Nephron progenitor cell (in vitro differentiated cells): ENCODE measurements at regions not wholly inside any gene's neighbourhood (a gene's known extent, or its start where the extent isn't known, plus 50 kb on each side); places are given as distances from the start of the nearest gene placed in this dataset.

Experiments used
- DNase-seq: peaks from one replicate; pipeline ENCODE4 v3.0.0; 2021
- H3K27ac Mint-ChIP-seq: 2 replicates; pipeline ENCODE4 v1.8.0; 2021; ENCODE audit warnings: mild to moderate bottlenecking, moderate library complexity, mixed read lengths
- H3K27me3 Mint-ChIP-seq: 2 replicates; pipeline ENCODE4 v1.8.0; 2021; ENCODE audit warnings: mild to moderate bottlenecking, low read depth, mixed read lengths; ENCODE audit not compliant: poor library complexity
- H3K36me3 Mint-ChIP-seq: 2 replicates; pipeline ENCODE4 v1.8.0; 2021; ENCODE audit warnings: low read depth, mixed read lengths
- H3K4me1 Mint-ChIP-seq: 2 replicates; pipeline ENCODE4 v1.8.0; 2021; ENCODE audit warnings: mixed read lengths
- H3K4me3 Mint-ChIP-seq: 2 replicates; pipeline ENCODE4 v1.8.0; 2021; ENCODE audit warnings: mild to moderate bottlenecking, moderate library complexity, mixed read lengths
- H3K9me3 Mint-ChIP-seq: 2 replicates; pipeline ENCODE4 v1.8.0; 2021; ENCODE audit warnings: mild to moderate bottlenecking, moderate library complexity, mixed read lengths
- TF ChIP-seq, protein P1 (sequence below): fragments of 200-600 bp; sonication (generic); IDR thresholded peaks from 2 replicates; pipeline ENCODE4 v1.5.0; 2021; ENCODE audit warnings: antibody characterized with exemption

DNA sequence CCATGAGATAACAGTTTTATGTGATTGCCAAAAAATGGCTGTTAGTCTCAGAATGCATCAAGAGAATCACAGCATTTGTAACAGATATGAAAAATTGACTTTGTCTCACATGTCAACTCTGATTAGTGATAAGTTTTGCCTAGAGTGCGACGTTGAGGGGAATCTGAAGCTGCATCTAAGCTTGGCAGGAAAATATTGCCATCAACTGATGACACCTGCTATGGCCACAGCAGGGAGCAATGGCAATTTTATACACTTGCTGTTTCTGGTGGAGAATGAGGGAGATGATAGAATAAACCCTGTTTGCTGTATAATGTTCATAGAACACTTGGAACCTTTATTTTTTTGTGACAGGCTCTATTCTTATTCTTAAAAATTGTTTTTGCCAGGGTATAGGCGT lies 205.4 kb upstream of the GNPDA2 start:
- Mint-ChIP-seq H3K9me3 (no peaks in the 10 kb centered on the region), H3K27me3 (no peaks in the 10 kb centered on the region), H3K4me1 (no peaks in the 10 kb centered on the region), H3K36me3 (no peaks in the 10 kb centered on the region), H3K27ac (no peak overlapping the region), H3K4me3 (no peak overlapping the region)
- TF ChIP-seq, protein P1, sequence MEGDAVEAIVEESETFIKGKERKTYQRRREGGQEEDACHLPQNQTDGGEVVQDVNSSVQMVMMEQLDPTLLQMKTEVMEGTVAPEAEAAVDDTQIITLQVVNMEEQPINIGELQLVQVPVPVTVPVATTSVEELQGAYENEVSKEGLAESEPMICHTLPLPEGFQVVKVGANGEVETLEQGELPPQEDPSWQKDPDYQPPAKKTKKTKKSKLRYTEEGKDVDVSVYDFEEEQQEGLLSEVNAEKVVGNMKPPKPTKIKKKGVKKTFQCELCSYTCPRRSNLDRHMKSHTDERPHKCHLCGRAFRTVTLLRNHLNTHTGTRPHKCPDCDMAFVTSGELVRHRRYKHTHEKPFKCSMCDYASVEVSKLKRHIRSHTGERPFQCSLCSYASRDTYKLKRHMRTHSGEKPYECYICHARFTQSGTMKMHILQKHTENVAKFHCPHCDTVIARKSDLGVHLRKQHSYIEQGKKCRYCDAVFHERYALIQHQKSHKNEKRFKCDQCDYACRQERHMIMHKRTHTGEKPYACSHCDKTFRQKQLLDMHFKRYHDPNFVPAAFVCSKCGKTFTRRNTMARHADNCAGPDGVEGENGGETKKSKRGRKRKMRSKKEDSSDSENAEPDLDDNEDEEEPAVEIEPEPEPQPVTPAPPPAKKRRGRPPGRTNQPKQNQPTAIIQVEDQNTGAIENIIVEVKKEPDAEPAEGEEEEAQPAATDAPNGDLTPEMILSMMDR, result no peak
- DNase-seq, result no peak

DNA sequence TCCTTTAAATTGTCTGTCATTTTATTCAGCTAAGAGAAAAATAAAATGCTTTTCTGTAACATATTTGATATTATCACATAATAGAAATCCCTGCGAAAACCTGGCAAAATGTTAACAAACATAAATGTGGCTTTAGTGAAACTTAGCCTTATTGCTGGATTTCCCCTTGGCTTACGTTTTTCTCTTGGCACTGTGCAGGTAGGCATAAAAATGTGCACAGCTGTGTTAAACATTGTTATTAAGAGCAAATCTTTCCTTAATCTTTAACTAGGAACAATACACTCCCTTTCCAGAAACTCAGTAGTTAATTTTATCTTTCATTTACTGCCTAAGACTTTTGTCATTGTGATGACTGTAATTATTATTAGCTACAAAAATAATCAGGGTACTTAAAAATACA lies 202.4 kb upstream of the GNPDA2 start:
- H3K9me3 Mint-ChIP-seq, result no peaks in the 10 kb centered on the region

DNA sequence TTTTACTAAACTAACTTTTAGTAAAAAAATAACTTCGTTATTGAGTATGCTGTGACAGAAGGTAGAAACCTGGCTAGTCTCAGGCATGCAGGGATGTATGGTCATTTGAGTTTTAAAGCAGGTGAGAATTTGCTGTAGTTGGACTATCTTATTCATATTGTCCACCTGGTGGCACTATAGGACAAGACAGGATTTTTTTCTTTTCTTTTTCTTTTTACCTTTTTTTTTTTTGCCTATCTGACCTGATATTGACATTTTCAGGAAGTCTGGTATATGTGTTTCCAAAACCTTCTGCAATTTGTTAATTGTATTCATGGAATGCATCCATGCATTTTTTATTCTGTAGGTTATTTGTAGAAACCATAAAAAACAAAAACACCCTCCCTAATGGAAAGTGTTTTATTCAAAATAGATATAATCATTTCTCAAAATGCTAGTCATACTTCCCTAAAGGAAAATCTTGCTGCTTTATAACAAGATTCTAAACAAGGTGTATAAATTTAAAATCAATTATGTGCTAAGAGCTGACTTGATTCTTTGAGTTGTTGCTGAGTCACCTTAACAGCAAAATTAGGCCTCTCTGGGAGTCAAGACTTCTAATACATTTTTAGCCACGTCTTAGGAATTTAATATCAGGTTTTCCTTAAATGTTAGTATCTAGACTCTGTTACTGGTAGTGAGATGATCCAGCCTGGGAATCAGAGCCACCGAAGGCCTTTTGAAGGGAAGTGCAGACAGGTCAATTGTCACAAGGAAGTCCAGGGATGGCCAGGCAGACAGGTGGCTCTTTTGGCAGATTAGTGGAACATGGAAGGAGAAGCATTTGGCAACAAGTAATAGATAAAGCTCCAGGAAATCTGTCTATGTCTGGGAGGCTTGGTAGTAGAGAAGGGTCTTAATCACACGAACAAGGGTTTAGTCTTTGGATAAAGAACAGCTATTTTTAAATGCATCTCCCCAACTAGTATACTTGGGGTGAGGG lies 201.3 kb upstream of the GNPDA2 start:
- H3K27ac Mint-ChIP-seq, result no peak overlapping the region
- no peaks in the 10 kb centered on the region for H3K27me3 Mint-ChIP-seq
- no peaks in the 10 kb centered on the region for H3K9me3 Mint-ChIP-seq
- no peak overlapping the region for H3K4me3 Mint-ChIP-seq
- TF ChIP-seq, protein P1, result peak; percentile 70
- DNase-seq, result no peak
- H3K4me1 Mint-ChIP-seq, result peaks cover 9% of the 10 kb centered on the region
- H3K36me3 Mint-ChIP-seq, result no peaks in the 10 kb centered on the region

More for the DNA sequence above, 202.4 kb upstream of the GNPDA2 start:
- Mint-ChIP-seq H3K4me3 (no peak overlapping the region), H3K27me3 (no peaks in the 10 kb centered on the region), H3K36me3 (no peaks in the 10 kb centered on the region), H3K27ac (no peak overlapping the region), H3K4me1 (peaks cover 9% of the 10 kb centered on the region)
- DNase-seq, result no peak
- TF ChIP-seq, protein P1, result no peak

DNA sequence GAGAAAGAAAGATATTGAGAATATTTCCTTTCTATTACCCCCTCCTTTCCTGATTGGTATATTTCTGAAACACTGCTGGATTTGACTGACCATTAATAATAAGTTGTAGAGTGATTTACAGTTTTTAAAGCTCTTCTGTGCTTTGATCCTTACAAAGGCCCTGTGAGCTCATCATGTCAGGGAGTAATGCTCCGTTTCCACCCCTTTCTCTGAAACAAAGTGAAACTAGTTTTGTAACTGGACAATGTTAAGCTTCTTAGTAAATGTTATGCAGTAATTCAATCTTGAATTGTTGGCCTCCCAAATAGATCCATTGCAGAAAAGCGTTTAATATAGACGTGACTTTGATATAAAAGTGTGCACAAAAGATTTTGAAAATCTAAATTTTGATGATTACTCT lies 190.1 kb upstream of the GNPDA2 start:
- H3K9me3 Mint-ChIP-seq, result no peaks in the 10 kb centered on the region
- H3K4me1 Mint-ChIP-seq, result no peaks in the 10 kb centered on the region
- TF ChIP-seq, protein P1, result no peak
- no peak for DNase-seq
- H3K4me3 Mint-ChIP-seq, result no peak overlapping the region
- H3K27ac Mint-ChIP-seq, result no peak overlapping the region
- H3K36me3 Mint-ChIP-seq, result no peaks in the 10 kb centered on the region
- H3K27me3 Mint-ChIP-seq, result no peaks in the 10 kb centered on the region

DNA sequence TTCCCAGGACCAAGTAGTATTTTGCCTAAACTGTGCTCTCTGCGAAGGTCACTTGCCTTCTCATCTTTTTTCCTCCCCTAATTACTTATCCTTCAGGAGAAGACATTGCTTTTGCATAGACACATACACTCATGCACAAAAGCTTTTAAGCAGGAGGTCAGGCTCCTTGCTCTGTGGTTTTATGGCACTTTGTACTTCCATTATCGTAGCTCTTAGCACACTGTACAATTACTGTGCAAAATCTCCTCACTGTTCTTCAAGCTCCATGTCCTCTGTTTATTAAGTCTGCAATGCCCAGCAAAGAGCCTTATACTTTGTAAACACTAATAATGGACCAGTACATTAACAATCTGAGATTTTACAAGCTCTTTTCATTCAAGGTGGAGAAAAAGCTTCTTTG lies 188.4 kb upstream of the GNPDA2 start:
- Mint-ChIP-seq H3K27ac (no peak overlapping the region), H3K4me1 (no peaks in the 10 kb centered on the region), H3K9me3 (no peaks in the 10 kb centered on the region), H3K4me3 (no peak overlapping the region), H3K36me3 (no peaks in the 10 kb centered on the region), H3K27me3 (no peaks in the 10 kb centered on the region)
- TF ChIP-seq, protein P1, result no peak
- no peak for DNase-seq

DNA sequence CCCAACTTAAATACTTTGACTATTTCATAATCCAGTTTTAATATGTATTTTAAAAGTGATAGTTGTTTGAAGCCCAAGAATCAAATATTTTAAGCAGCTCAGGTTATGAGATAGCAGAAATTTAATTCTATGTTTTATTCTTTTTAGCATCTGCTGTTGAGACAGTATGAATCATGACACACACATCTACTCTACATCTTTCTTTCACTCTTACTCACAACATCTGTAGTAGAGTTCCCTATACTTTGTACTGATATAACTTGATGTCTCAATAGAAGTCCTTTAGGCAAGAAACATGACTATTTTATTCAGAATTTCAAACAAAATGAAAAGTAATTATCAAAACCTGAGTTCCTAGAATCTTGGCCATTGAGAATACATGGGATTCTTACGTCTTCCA lies 187.9 kb upstream of the GNPDA2 start:
- TF ChIP-seq, protein P1, result no peak

More for the DNA sequence above, 187.9 kb upstream of the GNPDA2 start:
- H3K27me3 Mint-ChIP-seq, result no peaks in the 10 kb centered on the region
- H3K9me3 Mint-ChIP-seq, result no peaks in the 10 kb centered on the region
- no peaks in the 10 kb centered on the region for H3K4me1 Mint-ChIP-seq
- no peak overlapping the region for H3K27ac Mint-ChIP-seq
- H3K4me3 Mint-ChIP-seq, result no peak overlapping the region
- DNase-seq, result no peak
- no peaks in the 10 kb centered on the region for H3K36me3 Mint-ChIP-seq
